ENCODE measurements at regions not wholly inside any gene's neighbourhood (a gene's known extent, or its start where the extent isn't known, plus 50 kb on each side); places are given as distances from the start of the nearest gene placed in this dataset.

DNA sequence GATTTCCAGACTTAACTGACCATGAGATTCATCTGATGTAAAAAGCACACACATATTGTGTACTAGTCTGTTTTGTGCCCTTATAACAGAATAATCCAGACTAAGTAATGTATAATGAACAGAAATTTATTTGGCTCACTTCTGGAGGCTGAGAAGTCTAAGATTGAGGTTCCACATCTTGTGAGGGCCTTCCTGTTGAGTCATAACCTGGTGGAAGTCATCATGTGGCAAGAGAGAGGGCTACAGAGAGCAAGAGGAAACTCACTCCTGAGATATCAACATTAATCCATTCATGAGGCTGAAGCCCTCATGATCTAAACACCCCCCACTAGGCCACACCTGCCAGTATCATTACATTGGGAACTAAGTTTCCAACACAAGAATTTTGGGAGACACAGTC lies 977.6 kb downstream of the MCTP2 start:
- no peak overlapping the region for H3K14ac ChIP-seq (ENCODE audit: insufficient read length)
- H2BK20ac ChIP-seq (ENCODE audit: low read length), result no peak overlapping the region
- H4K91ac ChIP-seq (replicated peaks; ENCODE audit: insufficient read length, low read length), result no peak overlapping the region
- H2AFZ ChIP-seq (ENCODE audit: low read length), result no peak overlapping the region
- H3K56ac ChIP-seq (replicated peaks; ENCODE audit: insufficient read length, low read depth, low read length), result no peak overlapping the region
- H3K79me1 ChIP-seq (ENCODE audit: low read depth, low read length), result no peaks in the 10 kb centered on the region
- H4K8ac ChIP-seq (ENCODE audit: extremely low read depth, insufficient read depth, low read length), result no peak overlapping the region
- no peak overlapping the region for H3K9ac ChIP-seq (replicated peaks in 1 of 4; ENCODE audit: extremely low read depth in 1 of 4, low read depth in 3 of 4, low read length in 3 of 4)
- no peak for DNase-seq (ENCODE audit: low read depth in 1 of 2, low spot score in 2 of 2)
- no peaks in the 10 kb centered on the region for H3K4me1 ChIP-seq (replicated peaks in 1 of 4; ENCODE audit: control insufficient read depth in 3 of 4, insufficient read depth in 4 of 4, low read length in 3 of 4)
- H2BK5ac ChIP-seq (ENCODE audit: low read depth, low read length), result no peak overlapping the region
- H2BK15ac ChIP-seq (ENCODE audit: low read length), result no peak overlapping the region
- no peak overlapping the region for H3K27ac ChIP-seq (ENCODE audit: low read depth, low read length)
- H4K5ac ChIP-seq (ENCODE audit: insufficient read length, low read depth, low read length), result no peak overlapping the region
- CTCF ChIA-PET (ENCODE audit: partially characterized antibody), result no interaction called here
- H2BK12ac ChIP-seq (ENCODE audit: low read depth, low read length), result no peak overlapping the region
- H3K4ac ChIP-seq (replicated peaks; ENCODE audit: insufficient read length, low read depth, low read length), result no peak overlapping the region
- POLR2A ChIA-PET (ENCODE audit: partially characterized antibody), result no interaction called here
- no peak for FAIRE-seq
- no peaks in the 10 kb centered on the region for H3K79me2 ChIP-seq (ENCODE audit: control insufficient read depth in 1 of 2, insufficient read depth in 2 of 2, low read length in 2 of 2)
- no peak overlapping the region for H3K23ac ChIP-seq (ENCODE audit: insufficient read length)
- no peak overlapping the region for H2AK5ac ChIP-seq (ENCODE audit: low read depth, low read length)
- H2BK120ac ChIP-seq (replicated peaks; ENCODE audit: low read depth, low read length), result no peak overlapping the region
- H3K9me3 ChIP-seq (ENCODE audit: insufficient read depth in 2 of 2, low read depth in 1 of 2, low read length in 1 of 2), result peaks cover 6 to 8% of the 10 kb centered on the region in 2 experiments; a peak in 2 of 4 replicates
- no peak overlapping the region for H3K4me3 ChIP-seq (ENCODE audit: extremely low read depth in 1 of 4, insufficient read depth in 2 of 4, low read depth in 3 of 4, low read length in 4 of 4)
- no peaks in the 10 kb centered on the region for H3K36me3 ChIP-seq (ENCODE audit: control insufficient read depth in 2 of 4, insufficient read depth in 4 of 4, low read length in 3 of 4)
- no peak overlapping the region for H3K4me2 ChIP-seq (ENCODE audit: insufficient read depth in 1 of 2, low read depth in 2 of 2, low read length in 2 of 2)
- no peak overlapping the region for H3K18ac ChIP-seq (ENCODE audit: extremely low read depth, low read length)
- no peaks in the 10 kb centered on the region for H3K27me3 ChIP-seq (replicated peaks in 1 of 4; ENCODE audit: control insufficient read depth in 3 of 4, extremely low read depth in 1 of 4, insufficient read depth in 3 of 4, low read length in 3 of 4)
- no peaks in the 10 kb centered on the region for H4K20me1 ChIP-seq (replicated peaks in 1 of 2; ENCODE audit: control insufficient read depth in 1 of 2, insufficient read depth in 2 of 2, low read length in 2 of 2)
- H3K23me2 ChIP-seq (ENCODE audit: low read depth, low read length), result no peaks in the 10 kb centered on the region
- TF ChIP-seq HDAC2 (IDR thresholded peaks at IDR 0.05; ENCODE audit: borderline replicate concordance in 1 of 2, low read depth in 2 of 2, low read length in 2 of 2) (no peak), RXRA (IDR thresholded peaks at IDR 0.05; ENCODE audit: insufficient read depth, low read depth, low read length) (no peak), BCL11A (IDR thresholded peaks at IDR 0.05; ENCODE audit: low read depth in 2 of 2, low read length in 2 of 2) (no peak), EGR1 (IDR thresholded peaks at IDR 0.05; ENCODE audit: borderline replicate concordance, low read depth, low read length) (no peak)

Measured in H1 (cell line).